RWPE2 (cell line): ENCODE measurements at regions not wholly inside any gene's neighbourhood (a gene's known extent, or its start where the extent isn't known, plus 50 kb on each side); places are given as distances from the start of the nearest gene placed in this dataset.

Experiments
- ATAC-seq: fragments of 200-7000 bp; cut with Tn5 transposase; 3 replicates; pipeline ENCODE4 v1.9.1; 2021; ENCODE audit warnings: low read depth
- DNase-seq: peaks from one replicate; pipeline ENCODE4 v3.0.0-alpha.2; 2020; ENCODE audit warnings: low spot score
- H3K27ac ChIP-seq: fragments of 450-650 bp; 2 replicates; pipeline ENCODE4 v1.5.1; 2017; ENCODE audit warnings: mild to moderate bottlenecking; ENCODE audit not compliant: poor library complexity, severe bottlenecking
- H3K27me3 ChIP-seq: fragments of 250-450 bp; sonication (Bioruptor Pico); 2 replicates; pipeline ENCODE4 v1.5.1; 2021; ENCODE audit warnings: mild to moderate bottlenecking, moderate library complexity; ENCODE audit not compliant: insufficient read depth, poor library complexity, severe bottlenecking
- H3K36me3 ChIP-seq: fragments of 250-450 bp; sonication (Bioruptor Pico); 2 replicates; pipeline ENCODE4 v1.5.1; 2020; ENCODE audit warnings: low read depth, mild to moderate bottlenecking, moderate library complexity
- H3K4me1 ChIP-seq: fragments of 250-450 bp; sonication (Bioruptor Pico); 2 replicates; pipeline ENCODE4 v1.5.1; 2021; ENCODE audit warnings: mild to moderate bottlenecking, moderate library complexity; ENCODE audit not compliant: insufficient read depth, poor library complexity, severe bottlenecking
- H3K4me3 ChIP-seq: fragments of 250-450 bp; sonication (Bioruptor Pico); 2 replicates; pipeline ENCODE4 v1.5.1; 2021; ENCODE audit warnings: mild to moderate bottlenecking, moderate library complexity; ENCODE audit not compliant: severe bottlenecking
- H3K9me3 ChIP-seq: fragments of 250-450 bp; sonication (Bioruptor Pico); 2 replicates; pipeline ENCODE4 v1.5.1; 2021; ENCODE audit warnings: mild to moderate bottlenecking, moderate library complexity; ENCODE audit not compliant: severe bottlenecking
- CTCF ChIP-seq: fragments of 450-650 bp; IDR thresholded peaks from one replicate; pipeline ENCODE4 v1.5.1; 2017; ENCODE audit warnings: mild to moderate bottlenecking, moderate library complexity; ENCODE audit not compliant: poor library complexity, severe bottlenecking

DNA sequence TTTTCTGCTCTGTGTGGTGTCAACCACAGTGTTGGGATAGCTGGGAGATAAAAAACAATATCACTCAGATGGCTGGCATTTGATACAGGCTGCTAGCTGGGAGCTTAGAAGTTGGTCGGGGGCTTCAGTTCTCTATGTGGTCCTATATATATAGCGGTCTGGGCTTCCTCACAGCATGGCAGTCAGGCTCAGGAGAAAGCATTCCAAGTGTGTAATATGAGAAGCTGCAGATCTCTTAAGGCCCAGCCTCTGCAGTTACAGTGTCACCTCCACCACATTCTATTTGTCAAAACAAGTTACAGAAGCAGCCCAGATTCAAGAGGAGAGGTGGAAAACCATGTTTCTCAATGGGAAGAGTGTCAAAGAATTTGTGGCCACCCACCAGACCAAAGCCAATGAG is 108.1 kb upstream of the NIPBL start:
- Histone ChIP-seq H3K27ac (no peak overlapping the region), H3K4me3 (no peak overlapping the region)

DNA sequence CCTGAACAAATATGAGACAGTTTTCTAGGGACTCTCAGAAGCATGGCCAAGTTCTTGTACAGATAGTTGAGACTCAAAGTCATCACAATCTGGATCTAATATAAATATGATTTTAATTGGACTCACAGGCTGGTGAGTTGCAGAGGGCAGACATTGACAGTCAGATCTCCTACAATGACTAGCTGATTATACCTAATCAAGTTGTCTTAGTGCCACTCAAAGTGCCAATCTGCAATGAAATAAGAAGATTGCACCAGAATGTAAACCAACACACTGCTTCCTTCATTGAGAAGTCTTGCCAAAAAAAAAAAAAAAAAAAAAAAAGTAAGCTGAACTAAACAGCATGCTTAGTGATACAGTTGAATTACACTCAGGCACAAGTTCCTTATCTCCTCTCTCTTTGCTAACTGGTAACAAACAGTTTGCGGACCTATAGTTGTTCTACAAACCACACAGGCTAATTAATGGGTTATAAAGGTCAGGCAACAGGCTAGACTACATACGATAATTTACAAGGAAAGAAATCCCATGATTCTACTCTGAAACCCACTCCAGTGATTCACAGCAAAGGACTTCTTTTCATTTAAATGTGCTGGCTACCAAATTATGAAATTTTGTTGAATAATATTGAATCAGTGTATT is 107.3 kb upstream of the NIPBL start:
- peaks cover 6% of the 10 kb centered on the region for H3K27me3 ChIP-seq
- no peak for TF ChIP-seq CTCF
- DNase-seq (no peak), ATAC-seq (no peak)
- H3K4me3 ChIP-seq: no peak overlapping the region
- no peaks in the 10 kb centered on the region for H3K9me3 ChIP-seq
- H3K4me1 ChIP-seq: no peaks in the 10 kb centered on the region
- no peak overlapping the region for H3K27ac ChIP-seq
- H3K36me3 ChIP-seq: no peaks in the 10 kb centered on the region

More for the DNA sequence above, 108.1 kb upstream of the NIPBL start:
- TF ChIP-seq CTCF: no peak
- no peak for DNase-seq
- Histone ChIP-seq H3K9me3 (no peaks in the 10 kb centered on the region), H3K4me1 (no peaks in the 10 kb centered on the region), H3K36me3 (no peaks in the 10 kb centered on the region), H3K27me3 (peaks cover 7% of the 10 kb centered on the region)
- no peak for ATAC-seq

DNA sequence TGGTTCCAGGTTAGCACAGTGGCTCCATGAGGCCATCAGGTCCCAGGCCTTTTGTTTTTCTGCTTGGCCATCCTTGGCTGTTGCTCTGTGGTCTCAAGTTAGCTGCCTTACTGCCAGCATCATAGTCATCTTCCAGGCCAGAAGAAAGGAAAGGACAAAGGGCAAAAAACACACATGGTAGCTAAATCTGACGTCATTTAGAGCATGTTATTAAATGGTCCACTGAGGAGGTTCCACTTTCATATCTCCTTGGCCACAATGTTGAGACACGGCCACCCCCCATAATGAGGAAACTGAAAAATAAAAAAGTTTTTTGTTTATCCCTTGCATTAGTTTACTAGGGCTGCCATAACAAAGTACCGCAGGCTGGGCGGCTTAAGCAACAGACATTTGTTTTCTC is 106.4 kb upstream of the NIPBL start:
- no peak overlapping the region for H3K27ac ChIP-seq
- no peak for TF ChIP-seq CTCF
- no peak for DNase-seq

DNA sequence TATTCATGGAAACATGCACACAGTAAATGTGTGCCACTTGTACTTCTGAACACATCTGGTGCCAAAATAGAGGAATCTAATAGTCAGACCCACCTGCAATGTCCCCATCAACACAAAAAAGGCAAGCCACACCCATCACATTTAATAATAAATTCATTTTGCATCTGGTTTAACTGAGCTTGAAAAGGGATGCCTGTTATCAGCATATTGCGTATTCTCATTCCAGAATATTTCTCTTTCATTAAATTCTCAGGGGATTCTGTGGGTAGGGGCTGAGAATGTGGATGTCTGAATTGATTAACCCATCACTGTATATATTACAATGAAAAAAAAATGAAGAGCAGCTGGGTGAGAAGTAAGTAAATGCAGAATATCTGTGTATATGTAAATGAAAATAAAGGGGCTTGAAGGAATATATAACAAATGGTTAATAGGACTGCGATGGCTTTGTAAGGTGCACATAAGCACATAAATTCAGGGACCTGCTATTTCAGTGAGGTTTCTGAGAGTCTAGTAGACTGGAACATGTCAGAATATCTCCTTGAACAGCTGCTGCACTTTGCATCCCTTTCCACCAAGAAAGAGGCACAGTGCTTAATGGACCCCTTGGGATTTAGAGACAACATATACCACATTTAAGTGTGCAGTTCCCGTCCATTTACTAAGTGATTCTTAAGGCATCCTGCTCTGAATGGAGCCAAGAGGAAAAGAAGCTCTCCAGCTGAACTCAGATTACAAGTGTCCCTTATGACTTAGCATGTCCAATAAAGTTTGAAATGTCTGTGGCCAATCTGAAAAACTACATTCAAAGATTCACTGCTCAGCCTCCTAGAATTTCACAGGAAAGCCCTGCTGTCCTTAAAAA is 104.1 kb upstream of the NIPBL start:
- Histone ChIP-seq H3K36me3 (no peaks in the 10 kb centered on the region), H3K9me3 (no peaks in the 10 kb centered on the region), H3K4me1 (no peaks in the 10 kb centered on the region), H3K4me3 (no peak overlapping the region), H3K27me3 (no peaks in the 10 kb centered on the region), H3K27ac (no peak overlapping the region)
- DNase-seq: no peak
- TF ChIP-seq CTCF: no peak
- ATAC-seq: no peak; the same call in 2 of the 3 replicates

More for the DNA sequence above, 106.4 kb upstream of the NIPBL start:
- Histone ChIP-seq H3K4me1 (no peaks in the 10 kb centered on the region), H3K27me3 (no peaks in the 10 kb centered on the region), H3K4me3 (no peak overlapping the region), H3K9me3 (no peaks in the 10 kb centered on the region), H3K36me3 (no peaks in the 10 kb centered on the region)
- ATAC-seq: no peak
